DMS 273 (cell line): ENCODE measurements at regions not wholly inside any gene's neighbourhood (a gene's known extent, or its start where the extent isn't known, plus 50 kb on each side); places are given as distances from the start of the nearest gene placed in this dataset.
A peak's percentile ranks its signal among the peaks of the same experiment; 100 is the strongest.
"Not testable (repeated sequence)": the region's sequence is repeated elsewhere in the genome, so short reads cannot be mapped to it uniquely, and the experiment has no call there.

Source experiments
- DNase-seq: peaks from one replicate; lab custom pipeline; 2025; ENCODE audit not compliant: unreplicated experiment; lab: John Stamatoyannopoulos, UW

- DNase-seq = no peak
Measured at GRCh38 chr2:81078631-81079030, 774.1 kb upstream of the LRRTM1 start.

- no peak for DNase-seq
Measured at GRCh38 chr2:81078102-81078501, 773.5 kb upstream of the LRRTM1 start.

- DNase-seq = no peak
Measured at GRCh38 chr2:81077396-81077795, 772.8 kb upstream of the LRRTM1 start.

- DNase-seq = no peak
Measured at GRCh38 chr2:81073412-81073811, 768.9 kb upstream of the LRRTM1 start.

GRCh38 chr2:81068144-81068543 is 763.6 kb upstream of the LRRTM1 start:
- no peak for DNase-seq

GRCh38 chr2:81061016-81061415 is 756.5 kb upstream of the LRRTM1 start:
- DNase-seq = no peak

- DNase-seq = no peak
Measured at GRCh38 chr2:81050580-81051095, 746.1 kb upstream of the LRRTM1 start.

- DNase-seq = no peak
Measured at GRCh38 chr2:81043681-81044080, 739.1 kb upstream of the LRRTM1 start.

GRCh38 chr2:81007104-81007503 is 702.6 kb upstream of the LRRTM1 start:
- peak; percentile 1 for DNase-seq

- no peak for DNase-seq
Measured at GRCh38 chr2:81002906-81003305, 698.4 kb upstream of the LRRTM1 start.

- no peak for DNase-seq
Measured at GRCh38 chr2:80987466-80987865, 682.9 kb upstream of the LRRTM1 start.

GRCh38 chr2:80969900-80970299 is 665.3 kb upstream of the LRRTM1 start:
- no peak for DNase-seq

GRCh38 chr2:80968450-80968849 is 663.9 kb upstream of the LRRTM1 start:
- DNase-seq = peak; percentile 3

GRCh38 chr2:80947601-80948130 is 643.1 kb upstream of the LRRTM1 start:
- no peak for DNase-seq

GRCh38 chr2:80943487-80943886 is 638.9 kb upstream of the LRRTM1 start:
- no peak for DNase-seq

- DNase-seq = no peak
Measured at GRCh38 chr2:80942766-80943165, 638.2 kb upstream of the LRRTM1 start.

GRCh38 chr2:80938463-80938862 is 633.9 kb upstream of the LRRTM1 start:
- DNase-seq = no peak

GRCh38 chr2:80931820-80932219 is 627.3 kb upstream of the LRRTM1 start:
- not testable (repeated sequence) for DNase-seq

GRCh38 chr2:80930777-80931176 is 626.2 kb upstream of the LRRTM1 start:
- DNase-seq = no peak

- no peak for DNase-seq
Measured at GRCh38 chr2:80926168-80926567, 621.6 kb upstream of the LRRTM1 start.

GRCh38 chr2:80896576-80896975 is 592.0 kb upstream of the LRRTM1 start:
- no peak for DNase-seq

- DNase-seq = no peak
Measured at GRCh38 chr2:80894486-80894885, 589.9 kb upstream of the LRRTM1 start.

GRCh38 chr2:80893711-80894110 is 589.2 kb upstream of the LRRTM1 start:
- no peak for DNase-seq
